ENCODE measurements at regions not wholly inside any gene's neighbourhood (a gene's known extent, or its start where the extent isn't known, plus 50 kb on each side); places are given as distances from the start of the nearest gene placed in this dataset.

DNA sequence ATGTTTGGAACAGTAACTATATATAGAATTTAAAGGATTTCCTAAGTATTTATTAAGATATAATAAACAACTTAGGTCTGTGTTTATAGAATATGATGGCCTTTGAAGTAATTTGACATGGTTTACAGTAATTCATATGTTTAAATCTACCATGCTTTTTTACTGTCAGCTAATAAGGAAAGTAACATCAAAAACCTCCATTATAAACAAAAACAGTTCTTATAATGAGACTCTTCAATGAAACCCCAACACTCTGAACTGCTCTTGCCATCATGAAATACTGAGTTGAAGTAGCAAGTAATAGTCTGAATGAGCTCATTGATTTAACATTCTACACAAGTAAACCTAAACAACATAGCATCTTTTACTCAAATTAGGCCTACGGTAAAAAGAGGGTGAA lies 1236.5 kb downstream of the FSTL5 start:
- no peaks in the 10 kb centered on the region for H3K4me1 ChIP-seq
- WGBS, 2 donors = 50 to 55% methylated on average over 1 of the region's 1 CpG
- TF ChIP-seq POLR2A (IDR thresholded peaks at IDR 0.05) = no peak
- no peak for TF ChIP-seq EP300 (IDR thresholded peaks at IDR 0.05)
- TF ChIP-seq CTCF (IDR thresholded peaks at IDR 0.05) = no peak
- H3K9me3 ChIP-seq = peaks cover 0 to 5% (median 0%) of the 10 kb centered on the region in 4 donors
- no peaks in the 10 kb centered on the region for H3K27me3 ChIP-seq
- no peak for DNase-seq (ENCODE audit: low spot score in 2 of 2)
- no peak overlapping the region for H3K4me3 ChIP-seq
- no peak overlapping the region for H3K27ac ChIP-seq
- no peaks in the 10 kb centered on the region for H3K36me3 ChIP-seq

DNA sequence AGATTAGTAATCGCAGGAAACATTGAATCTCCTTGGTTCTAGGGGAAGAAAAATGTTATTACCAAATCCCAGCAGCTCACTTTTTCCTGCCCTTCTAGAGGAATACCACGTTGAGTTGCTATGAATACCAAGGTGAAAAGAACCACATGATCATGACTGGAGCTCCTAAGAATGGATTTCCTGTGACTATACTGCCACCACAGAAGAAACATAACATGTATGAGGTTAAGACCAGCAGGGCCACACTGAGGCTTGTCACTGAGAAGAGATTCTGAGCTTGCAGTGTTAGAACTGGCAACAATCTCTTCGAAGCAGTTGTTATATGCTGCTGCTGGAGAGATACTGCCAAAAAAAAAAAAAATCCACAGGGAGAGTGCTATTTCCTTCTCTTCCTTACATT lies 1235.3 kb downstream of the FSTL5 start:
- no peaks in the 10 kb centered on the region for H3K27me3 ChIP-seq
- H3K4me3 ChIP-seq = no peak overlapping the region
- DNase-seq (ENCODE audit: low spot score in 2 of 2) = no peak
- no peak overlapping the region for H3K27ac ChIP-seq
- no peaks in the 10 kb centered on the region for H3K4me1 ChIP-seq
- 74 to 77% methylated on average over 3 of the region's 3 CpGs for WGBS, 2 donors
- no peak for TF ChIP-seq POLR2A (IDR thresholded peaks at IDR 0.05)
- no peak for TF ChIP-seq EP300 (IDR thresholded peaks at IDR 0.05)
- H3K36me3 ChIP-seq = no peaks in the 10 kb centered on the region
- H3K9me3 ChIP-seq = peaks cover 0 to 5% (median 0%) of the 10 kb centered on the region in 4 donors

GRCh38 chr4:160947653-160948052 lies 1216.1 kb downstream of the FSTL5 start:
- no peaks in the 10 kb centered on the region for H3K27me3 ChIP-seq
- DNase-seq (ENCODE audit: low spot score in 2 of 2) = no peak

DNA sequence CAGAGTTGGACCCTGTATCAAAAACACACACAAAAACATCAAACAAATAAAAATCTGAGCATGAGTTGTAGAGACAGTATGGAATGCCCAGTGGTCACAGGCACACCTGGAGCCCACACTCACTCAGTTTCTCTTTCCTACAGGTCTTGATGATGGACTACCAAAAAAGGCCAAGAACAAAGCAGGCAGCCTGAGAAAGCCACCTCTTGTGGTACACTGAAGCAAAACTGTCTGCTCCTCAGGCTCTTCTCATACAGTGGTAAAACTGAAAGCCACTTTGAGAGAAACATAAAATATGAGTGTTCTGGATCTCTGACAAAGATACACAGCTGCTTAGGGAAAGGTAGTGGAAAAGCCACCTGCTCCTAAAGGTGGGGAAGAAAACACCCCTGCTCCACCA lies 1206.9 kb downstream of the FSTL5 start:
- no peak for TF ChIP-seq POLR2A (IDR thresholded peaks at IDR 0.05)
- TF ChIP-seq CTCF (IDR thresholded peaks at IDR 0.05) = no peak
- TF ChIP-seq EP300 (IDR thresholded peaks at IDR 0.05) = no peak
- no peak overlapping the region for H3K4me3 ChIP-seq
- DNase-seq (ENCODE audit: low spot score in 2 of 2) = no peak
- no peaks in the 10 kb centered on the region for H3K36me3 ChIP-seq
- H3K27me3 ChIP-seq = no peaks in the 10 kb centered on the region
- no peaks in the 10 kb centered on the region for H3K4me1 ChIP-seq
- no peak overlapping the region for H3K27ac ChIP-seq
- H3K9me3 ChIP-seq = no peaks in the 10 kb centered on the region

More at GRCh38 chr4:160947653-160948052, 1216.1 kb downstream of the FSTL5 start:
- peaks cover 0 to 12% (median 0%) of the 10 kb centered on the region in 4 donors for H3K9me3 ChIP-seq
- no peaks in the 10 kb centered on the region for H3K4me1 ChIP-seq
- H3K4me3 ChIP-seq = no peak overlapping the region
- no peak overlapping the region for H3K27ac ChIP-seq
- TF ChIP-seq POLR2A (IDR thresholded peaks at IDR 0.05) (no peak), CTCF (IDR thresholded peaks at IDR 0.05) (no peak), EP300 (IDR thresholded peaks at IDR 0.05) (no peak)
- WGBS, 2 donors = 78 to 82% methylated on average over 3 of the region's 3 CpGs
- H3K36me3 ChIP-seq = no peaks in the 10 kb centered on the region

DNA sequence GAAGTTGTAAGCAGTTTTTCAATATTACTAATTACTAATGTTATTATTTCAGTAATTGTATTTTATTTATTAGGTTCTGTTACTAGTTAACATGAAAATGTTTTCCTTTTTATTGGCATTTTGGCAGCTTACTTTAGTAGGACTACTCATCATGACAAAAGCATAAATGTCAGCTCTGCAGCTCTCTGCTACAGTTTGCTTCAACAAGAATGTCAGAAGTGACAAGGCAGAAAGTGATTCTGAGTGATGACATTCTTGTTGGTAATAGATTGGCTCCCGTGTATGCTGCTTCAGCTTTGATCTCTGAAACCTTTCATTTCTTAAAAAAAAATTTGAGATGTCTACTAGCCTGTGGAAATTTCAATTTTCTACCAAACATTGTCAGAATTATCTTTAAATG lies 1193.9 kb downstream of the FSTL5 start:
- WGBS, 2 donors = 37 to 57% methylated on average over 1 of the region's 1 CpG
- no peak for TF ChIP-seq POLR2A (IDR thresholded peaks at IDR 0.05)
- no peak for TF ChIP-seq CTCF (IDR thresholded peaks at IDR 0.05)
- TF ChIP-seq EP300 (IDR thresholded peaks at IDR 0.05) = no peak
- no peak for DNase-seq (ENCODE audit: low spot score in 2 of 2)

GRCh38 chr4:160980091-160980490 lies 1183.7 kb downstream of the FSTL5 start:
- no peak overlapping the region for H3K27ac ChIP-seq
- WGBS, 2 donors = 91 to 92% methylated on average over 3 of the region's 3 CpGs
- no peak for DNase-seq (ENCODE audit: low spot score in 2 of 2)
- no peak for TF ChIP-seq EP300 (IDR thresholded peaks at IDR 0.05)
- TF ChIP-seq CTCF (IDR thresholded peaks at IDR 0.05) = no peak
- TF ChIP-seq POLR2A (IDR thresholded peaks at IDR 0.05) = no peak
- H3K9me3 ChIP-seq = no peaks in the 10 kb centered on the region
- no peaks in the 10 kb centered on the region for H3K36me3 ChIP-seq
- H3K4me3 ChIP-seq = no peak overlapping the region
- H3K4me1 ChIP-seq = no peaks in the 10 kb centered on the region
- H3K27me3 ChIP-seq = no peaks in the 10 kb centered on the region

More for the DNA sequence above, 1193.9 kb downstream of the FSTL5 start:
- Histone ChIP-seq H3K36me3 (no peaks in the 10 kb centered on the region), H3K27ac (no peak overlapping the region), H3K27me3 (no peaks in the 10 kb centered on the region), H3K4me1 (no peaks in the 10 kb centered on the region), H3K9me3 (no peaks in the 10 kb centered on the region), H3K4me3 (no peak overlapping the region)
